Effector memory CD4-positive, alpha-beta T cell (primary cell): ENCODE measurements at regions not wholly inside any gene's neighbourhood (a gene's known extent, or its start where the extent isn't known, plus 50 kb on each side); places are given as distances from the start of the nearest gene placed in this dataset.

Experiments
- DNase-seq, 3 donors: peaks; one replicate each; pipeline ENCODE4 v3.0.0-alpha.2; 2020
- H3K27ac ChIP-seq: 2 replicates; pipeline ENCODE4 v1.7.0; 2013; ENCODE audit warnings: mild to moderate bottlenecking, low read length, moderate library complexity; ENCODE audit not compliant: insufficient read depth, poor library complexity, severe bottlenecking
- H3K27me3 ChIP-seq: replicated peaks from 2 replicates; pipeline ENCODE4 v1.7.0; 2013; ENCODE audit warnings: mild to moderate bottlenecking, low read length; ENCODE audit not compliant: insufficient read depth, control insufficient read depth, poor library complexity, severe bottlenecking
- H3K36me3 ChIP-seq: 2 replicates; pipeline ENCODE4 v1.7.0; 2013; ENCODE audit warnings: mild to moderate bottlenecking, low read length, moderate library complexity; ENCODE audit not compliant: control insufficient read depth, insufficient read depth
- H3K4me1 ChIP-seq: 2 replicates; pipeline ENCODE4 v1.7.0; 2013; ENCODE audit warnings: low read length, mild to moderate bottlenecking; ENCODE audit not compliant: control insufficient read depth, insufficient read depth, poor library complexity, severe bottlenecking
- H3K4me3 ChIP-seq: 2 replicates; pipeline ENCODE4 v1.7.0; 2013; ENCODE audit warnings: low read length, low read depth, mild to moderate bottlenecking; ENCODE audit not compliant: insufficient read depth, poor library complexity, severe bottlenecking
- H3K9me3 ChIP-seq: 2 replicates; pipeline ENCODE4 v1.7.0; 2013; ENCODE audit warnings: mild to moderate bottlenecking, low read length, moderate library complexity; ENCODE audit not compliant: control insufficient read depth

DNA sequence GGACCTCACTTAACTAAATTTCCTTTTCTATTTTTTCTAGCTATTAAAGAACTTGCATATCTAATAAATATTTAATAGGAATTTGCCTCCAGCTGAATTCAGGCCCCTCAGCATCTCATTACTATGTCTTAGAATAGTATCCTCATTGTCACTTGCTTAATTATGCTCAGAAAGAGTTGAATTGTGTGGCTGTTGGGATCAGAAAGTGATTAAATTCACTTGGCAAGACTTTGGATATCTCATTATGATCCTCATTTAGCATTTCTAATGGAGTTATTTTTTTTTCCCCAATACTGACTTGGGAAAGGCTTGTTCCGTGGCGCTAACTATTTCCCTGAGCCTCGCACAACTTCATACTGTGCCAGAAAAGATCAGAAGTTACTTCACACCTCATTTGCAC is 158.8 kb downstream of the IDS start:
- H3K27me3 ChIP-seq: no peaks in the 10 kb centered on the region
- H3K4me1 ChIP-seq: no peaks in the 10 kb centered on the region
- no peaks in the 10 kb centered on the region for H3K36me3 ChIP-seq
- H3K9me3 ChIP-seq: no peaks in the 10 kb centered on the region
- H3K27ac ChIP-seq: no peak overlapping the region
- no peak overlapping the region for H3K4me3 ChIP-seq
- no peak for DNase-seq

DNA sequence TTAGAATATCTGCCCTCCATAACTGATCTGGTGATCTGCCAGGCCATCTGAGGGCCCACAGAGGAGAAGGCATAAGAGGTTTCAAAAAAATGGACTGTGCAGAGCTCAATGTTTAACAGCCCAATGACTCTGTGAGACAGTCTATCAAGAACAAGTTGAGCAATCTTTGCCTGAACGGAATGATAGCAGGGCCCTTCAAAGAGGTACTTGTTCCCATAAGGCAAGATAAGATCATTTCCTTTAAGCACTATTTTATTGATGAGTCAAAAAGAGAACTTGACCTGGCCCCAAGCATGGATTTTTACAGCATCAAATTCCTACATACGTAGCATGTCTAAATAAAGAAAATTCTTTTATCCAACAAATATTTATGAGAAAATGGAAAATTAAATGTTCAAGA is 182.8 kb downstream of the IDS start:
- Histone ChIP-seq H3K27ac (no peak overlapping the region), H3K4me3 (no peak overlapping the region), H3K9me3 (no peaks in the 10 kb centered on the region), H3K36me3 (no peaks in the 10 kb centered on the region), H3K4me1 (no peaks in the 10 kb centered on the region), H3K27me3 (no peaks in the 10 kb centered on the region)
- no peak for DNase-seq

DNA sequence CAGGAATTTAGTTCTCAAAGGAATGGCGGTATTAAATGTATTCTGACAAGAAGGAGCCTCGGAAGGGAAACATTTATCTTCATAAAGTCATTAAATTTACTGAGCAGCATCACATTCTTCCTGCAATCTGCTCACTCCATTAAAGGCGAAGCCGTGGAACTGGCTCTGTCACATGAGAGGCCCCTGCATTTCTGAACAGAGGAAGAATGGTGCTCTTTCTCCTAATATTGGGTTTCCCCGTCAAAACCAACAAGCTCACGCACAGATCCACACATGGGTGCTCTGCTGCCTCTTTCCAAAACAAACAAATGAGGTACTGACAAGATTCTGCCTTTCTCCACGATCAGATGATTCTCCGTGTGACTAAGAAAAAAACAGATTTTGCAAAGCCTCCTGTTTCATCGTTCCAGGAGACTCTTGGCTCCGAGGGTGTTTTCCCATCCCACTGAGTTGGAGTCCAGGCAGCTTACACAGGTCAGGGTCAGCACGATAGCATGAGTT is 191.2 kb downstream of the IDS start:
- H3K4me1 ChIP-seq: no peaks in the 10 kb centered on the region
- DNase-seq: no peak
- no peaks in the 10 kb centered on the region for H3K9me3 ChIP-seq
- no peaks in the 10 kb centered on the region for H3K27me3 ChIP-seq
- H3K27ac ChIP-seq: no peak overlapping the region
- H3K36me3 ChIP-seq: no peaks in the 10 kb centered on the region
- no peak overlapping the region for H3K4me3 ChIP-seq

DNA sequence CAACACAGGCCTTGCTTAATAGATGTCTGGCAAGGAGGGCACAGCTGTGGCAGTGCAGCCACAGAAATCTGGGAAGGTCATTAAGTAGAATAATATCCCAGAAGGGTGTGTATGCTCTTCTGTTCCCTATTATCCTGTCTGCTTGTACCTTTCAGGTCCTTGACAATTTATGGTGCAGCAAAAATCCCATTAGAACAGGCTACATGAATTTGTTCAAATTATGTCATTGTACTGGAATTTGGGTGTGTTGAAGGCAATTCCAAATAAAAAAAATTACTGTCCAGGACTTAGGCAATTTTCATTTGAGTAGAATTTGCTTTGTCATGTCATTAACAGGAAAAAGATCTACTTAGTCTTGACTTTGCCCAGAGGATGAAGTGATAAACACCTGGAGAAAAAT is 192.1 kb downstream of the IDS start:
- H3K27ac ChIP-seq: no peak overlapping the region
- no peak for DNase-seq
- no peaks in the 10 kb centered on the region for H3K36me3 ChIP-seq
- H3K4me3 ChIP-seq: no peak overlapping the region
- H3K9me3 ChIP-seq: no peaks in the 10 kb centered on the region
- no peaks in the 10 kb centered on the region for H3K4me1 ChIP-seq
- no peaks in the 10 kb centered on the region for H3K27me3 ChIP-seq

DNA sequence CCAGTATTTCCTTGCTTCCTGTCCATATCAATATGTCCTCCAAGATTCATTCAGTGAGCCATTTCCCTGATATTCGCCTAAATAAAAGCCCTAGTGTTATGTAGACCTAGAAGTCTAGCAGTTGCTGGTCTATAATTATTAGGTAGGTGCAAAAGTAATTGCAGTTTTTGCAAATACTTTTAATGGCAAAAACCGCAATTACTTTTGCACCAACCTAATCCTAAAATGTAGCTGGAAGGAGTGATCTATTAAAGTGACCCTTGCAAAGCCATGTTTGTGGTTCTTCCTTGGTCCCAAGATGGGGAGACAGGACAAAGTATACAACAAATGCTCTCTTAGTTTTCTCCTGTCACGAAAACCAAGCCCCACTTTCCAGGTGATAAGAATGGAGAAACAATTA is 193.0 kb downstream of the IDS start:
- Histone ChIP-seq H3K27me3 (no peaks in the 10 kb centered on the region), H3K36me3 (no peaks in the 10 kb centered on the region), H3K4me3 (no peak overlapping the region), H3K4me1 (no peaks in the 10 kb centered on the region), H3K9me3 (no peaks in the 10 kb centered on the region), H3K27ac (no peak overlapping the region)
- no peak for DNase-seq

DNA sequence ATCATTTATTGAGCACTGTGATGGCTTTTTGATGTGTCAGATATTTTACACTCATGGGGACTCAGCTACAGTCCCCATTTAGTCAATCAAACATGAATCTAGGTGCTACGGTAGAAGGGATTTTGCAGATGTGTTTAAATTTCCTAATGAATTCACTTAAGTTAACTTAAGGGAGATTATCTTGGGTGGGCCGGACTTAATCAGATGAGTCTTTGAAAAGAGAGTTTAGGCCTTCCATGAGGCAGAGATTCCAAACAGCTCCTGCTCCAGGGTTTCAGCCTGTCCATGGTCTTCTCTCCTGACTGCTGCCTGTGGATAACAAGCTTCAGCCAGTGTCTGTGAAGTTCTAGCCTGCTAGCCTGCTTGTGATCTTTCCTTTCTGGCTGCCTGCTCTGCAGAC is 202.4 kb downstream of the IDS start:
- Histone ChIP-seq H3K36me3 (no peaks in the 10 kb centered on the region), H3K4me1 (no peaks in the 10 kb centered on the region), H3K9me3 (no peaks in the 10 kb centered on the region), H3K27me3 (no peaks in the 10 kb centered on the region), H3K27ac (no peak overlapping the region), H3K4me3 (no peak overlapping the region)
- no peak for DNase-seq

DNA sequence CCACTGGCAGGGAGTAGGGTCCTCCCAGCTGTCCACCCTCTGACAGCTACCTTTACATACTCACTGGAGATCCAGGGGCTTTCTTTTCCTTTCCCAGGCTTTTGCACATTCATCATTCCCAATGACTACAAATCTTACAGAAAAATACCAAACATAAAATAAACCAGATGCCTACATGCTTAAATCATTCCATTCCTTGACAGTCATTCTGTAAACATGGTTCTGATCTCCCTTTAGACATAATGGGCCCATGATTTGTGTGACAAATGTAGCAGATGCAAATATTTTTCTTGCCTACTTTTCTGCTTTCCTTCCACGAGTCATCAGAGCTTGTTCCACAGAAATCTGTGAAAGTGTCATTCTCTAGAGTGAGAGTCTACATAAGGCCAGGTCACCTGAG is 207.0 kb downstream of the IDS start:
- no peaks in the 10 kb centered on the region for H3K4me1 ChIP-seq
- no peaks in the 10 kb centered on the region for H3K27me3 ChIP-seq
- no peak overlapping the region for H3K27ac ChIP-seq
- H3K4me3 ChIP-seq: no peak overlapping the region
- H3K36me3 ChIP-seq: no peaks in the 10 kb centered on the region
- DNase-seq: no peak
- H3K9me3 ChIP-seq: no peaks in the 10 kb centered on the region

DNA sequence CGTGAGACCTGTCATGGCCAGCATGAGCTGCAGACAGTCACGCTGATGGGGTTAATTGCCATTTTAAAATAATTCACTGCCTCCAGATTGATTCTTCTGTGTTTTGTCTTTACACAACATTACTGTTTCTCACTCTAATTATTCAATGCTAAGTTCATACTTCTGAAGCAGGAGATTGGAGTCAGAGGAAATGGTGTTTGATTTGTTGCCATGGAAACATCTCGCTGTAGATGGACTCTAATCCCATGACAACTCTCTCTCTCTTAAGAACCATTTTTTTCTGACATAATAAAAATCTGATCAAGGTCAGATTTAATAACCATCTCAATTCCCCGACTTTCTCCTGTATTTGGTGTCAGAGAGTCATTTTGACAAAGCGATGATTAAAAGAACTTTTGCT is 209.0 kb downstream of the IDS start:
- Histone ChIP-seq H3K27ac (no peak overlapping the region), H3K4me1 (no peaks in the 10 kb centered on the region), H3K36me3 (no peaks in the 10 kb centered on the region), H3K27me3 (no peaks in the 10 kb centered on the region), H3K4me3 (no peak overlapping the region), H3K9me3 (no peaks in the 10 kb centered on the region)
- no peak for DNase-seq

DNA sequence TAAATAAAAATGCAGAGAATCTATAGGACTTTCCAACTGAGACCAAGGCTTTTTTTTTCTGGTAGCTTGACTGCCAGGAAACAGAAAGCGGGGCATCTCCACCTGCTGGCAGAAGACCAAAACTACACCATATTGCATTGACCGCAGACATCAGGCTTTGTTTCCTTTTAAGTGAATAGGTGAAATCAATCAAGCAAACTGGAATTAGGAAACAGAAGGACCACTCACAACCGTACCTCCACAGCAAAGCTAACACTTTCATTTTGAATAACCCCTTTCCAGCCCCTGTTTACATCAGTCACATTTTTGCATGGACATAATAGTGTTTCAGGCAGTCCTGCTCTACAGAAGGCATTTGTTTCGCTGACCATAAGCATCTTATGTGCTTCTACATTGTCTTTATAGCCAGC is 218.2 kb downstream of the IDS start:
- Histone ChIP-seq H3K36me3 (no peaks in the 10 kb centered on the region), H3K9me3 (no peaks in the 10 kb centered on the region), H3K27me3 (no peaks in the 10 kb centered on the region), H3K27ac (no peak overlapping the region), H3K4me1 (no peaks in the 10 kb centered on the region), H3K4me3 (no peak overlapping the region)
- DNase-seq: peak; percentile 0 to 9 (median 3)

DNA sequence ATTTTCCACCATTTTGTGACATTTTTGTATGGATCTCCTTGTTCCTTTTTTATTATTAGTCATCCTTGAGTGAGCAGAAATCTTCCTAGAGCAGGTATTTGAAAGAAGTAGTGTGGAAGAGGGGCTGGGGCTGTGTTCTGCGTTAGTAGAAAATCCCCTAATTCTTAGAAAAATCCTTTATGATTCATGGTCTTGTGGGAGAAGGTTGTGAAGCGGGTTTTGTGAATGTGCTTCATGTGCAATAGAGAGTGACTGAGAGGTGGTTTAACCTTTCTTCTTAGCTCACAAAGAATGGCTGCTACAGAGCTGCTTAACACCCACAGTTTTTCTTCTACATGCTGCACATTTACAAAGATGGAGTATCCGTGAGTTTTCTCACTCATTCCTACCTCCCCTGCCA is 220.5 kb downstream of the IDS start:
- DNase-seq: no peak
- Histone ChIP-seq H3K36me3 (no peaks in the 10 kb centered on the region), H3K4me3 (no peak overlapping the region)

DNA sequence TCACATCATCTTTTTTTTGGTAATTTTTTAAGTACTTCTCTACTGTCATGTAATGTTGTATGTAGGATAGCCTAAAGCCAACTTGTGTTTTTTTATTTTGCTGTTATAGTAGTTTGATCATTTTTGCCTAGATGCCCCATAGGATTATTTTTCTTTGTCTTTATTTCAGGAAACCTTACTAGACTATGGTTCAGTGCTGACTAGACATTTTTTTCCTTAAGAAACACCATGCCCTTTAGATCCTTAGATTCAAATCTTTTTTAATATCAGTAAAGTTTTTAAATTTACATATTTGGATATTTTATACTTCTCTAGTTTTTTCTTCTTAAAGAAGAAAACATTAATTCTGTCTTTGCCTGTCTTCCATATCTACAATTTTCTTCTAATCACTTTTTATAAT is 221.3 kb downstream of the IDS start:
- Histone ChIP-seq H3K36me3 (no peaks in the 10 kb centered on the region), H3K9me3 (no peaks in the 10 kb centered on the region), H3K4me1 (no peaks in the 10 kb centered on the region), H3K27me3 (no peaks in the 10 kb centered on the region), H3K27ac (no peak overlapping the region), H3K4me3 (no peak overlapping the region)
- no peak for DNase-seq

More for the DNA sequence above, 220.5 kb downstream of the IDS start:
- Histone ChIP-seq H3K27me3 (no peaks in the 10 kb centered on the region), H3K9me3 (no peaks in the 10 kb centered on the region), H3K27ac (no peak overlapping the region), H3K4me1 (no peaks in the 10 kb centered on the region)
